CD14-positive monocyte (primary cell): ENCODE measurements at regions not wholly inside any gene's neighbourhood (a gene's known extent, or its start where the extent isn't known, plus 50 kb on each side); places are given as distances from the start of the nearest gene placed in this dataset.

ENCODE experiments used
- DNase-seq, 3 donors: peaks; one replicate each; pipeline ENCODE4 v3.0.0-alpha.2; 2011 to 2022
- H2AFZ ChIP-seq: 2 replicates; pipeline ENCODE4 v1.6.0; 2012; ENCODE audit warnings: mild to moderate bottlenecking, low read depth, low read length, inconsistent platforms; ENCODE audit not compliant: insufficient read depth, poor library complexity, severe bottlenecking
- H3K27ac ChIP-seq, 2 donors: 1 replicate in 1 of 2; 2 replicates in 1 of 2; pipeline ENCODE4 v1.5.1; 2012 to 2013; ENCODE audit warnings: low read length in 2 of 2, control low read depth in 1 of 2, inconsistent platforms in 1 of 2, low read depth in 1 of 2, mild to moderate bottlenecking in 1 of 2
- H3K27me3 ChIP-seq, 2 donors: one replicate each; pipeline versions ENCODE4 v1.6.0 to v1.6.1; 2011 to 2013; ENCODE audit warnings: low read length in 2 of 2; ENCODE audit not compliant: control insufficient read depth in 2 of 2, insufficient read depth in 2 of 2
- H3K36me3 ChIP-seq, 2 donors: replicated peaks in 1 of 2; 1 replicate in 1 of 2; 2 replicates in 1 of 2; pipeline versions ENCODE4 v1.5.1 to v1.6.1; 2012 to 2013; ENCODE audit warnings: low read length in 2 of 2, control low read depth in 1 of 2, inconsistent platforms in 1 of 2, mild to moderate bottlenecking in 1 of 2; ENCODE audit not compliant: insufficient read depth in 2 of 2, control insufficient read depth in 1 of 2
- H3K4me1 ChIP-seq, 2 donors: 1 replicate in 1 of 2; 2 replicates in 1 of 2; pipeline versions ENCODE4 v1.5.1 to v1.6.1; 2012 to 2013; ENCODE audit warnings: low read length in 2 of 2, control low read depth in 1 of 2, inconsistent platforms in 1 of 2, mild to moderate bottlenecking in 1 of 2, moderate library complexity in 1 of 2; ENCODE audit not compliant: insufficient read depth in 2 of 2, control insufficient read depth in 1 of 2
- H3K4me2 ChIP-seq: replicated peaks from 2 replicates; pipeline ENCODE3; 2012; ENCODE audit warnings: low read length, moderate library complexity, mild to moderate bottlenecking; ENCODE audit not compliant: poor library complexity, severe bottlenecking; ENCODE audit errors: extremely low read depth
- H3K4me3 ChIP-seq, 3 experiments: fragments of 200-600 bp in 1 of 3; sonication (generic) in 1 of 3; replicated peaks in 1 of 3; 1 replicate in 2 of 3; 2 replicates in 1 of 3; pipeline ENCODE4 v1.5.1; 2011 to 2013; ENCODE audit warnings: low read length in 3 of 3, mild to moderate bottlenecking in 3 of 3, control low read depth in 2 of 3, low read depth in 2 of 3, inconsistent platforms in 1 of 3, moderate library complexity in 1 of 3
- H3K79me2 ChIP-seq: 2 replicates; pipeline ENCODE4 v1.6.0; 2012; ENCODE audit warnings: mild to moderate bottlenecking, control low read depth, inconsistent platforms, low read length, moderate library complexity; ENCODE audit not compliant: insufficient read depth
- H3K9ac ChIP-seq: 2 replicates; pipeline ENCODE4 v1.6.0; 2017; ENCODE audit warnings: low read length, mild to moderate bottlenecking; ENCODE audit not compliant: insufficient read depth, poor library complexity, severe bottlenecking
- H3K9me3 ChIP-seq, 2 donors: replicated peaks in 1 of 2; 1 replicate in 1 of 2; 2 replicates in 1 of 2; pipeline versions ENCODE4 v1.5.1 to v1.6.1; 2012 to 2013; ENCODE audit warnings: low read length in 2 of 2, control low read depth in 1 of 2; ENCODE audit not compliant: control insufficient read depth in 1 of 2, insufficient read depth in 1 of 2
- H4K20me1 ChIP-seq: 2 replicates; pipeline ENCODE4 v1.6.0; 2012; ENCODE audit warnings: mild to moderate bottlenecking, low read length, control low read depth, moderate library complexity; ENCODE audit not compliant: insufficient read depth
- H3K27ac Mint-ChIP-seq, 7 donors: one replicate each; pipeline ENCODE4 v1.8.0; 2020; ENCODE audit warnings: mild to moderate bottlenecking in 7 of 7, mixed read lengths in 7 of 7, moderate library complexity in 6 of 7, inconsistent platforms in 2 of 7
- H3K27me3 Mint-ChIP-seq, 3 donors: one replicate each; pipeline ENCODE4 v1.8.0; 2021 to 2022; ENCODE audit warnings: low read depth in 3 of 3, mild to moderate bottlenecking in 3 of 3, mixed read lengths in 3 of 3, moderate library complexity in 3 of 3, inconsistent platforms in 1 of 3
- H3K36me3 Mint-ChIP-seq, 2 donors: one replicate each; pipeline ENCODE4 v1.8.0; 2020; ENCODE audit warnings: mixed read lengths in 2 of 2, inconsistent platforms in 1 of 2, mild to moderate bottlenecking in 1 of 2
- H3K4me1 Mint-ChIP-seq: one replicate; pipeline ENCODE4 v1.8.0; 2020; ENCODE audit warnings: mild to moderate bottlenecking, mixed read lengths
- H3K4me3 Mint-ChIP-seq, 2 donors: one replicate each; pipeline ENCODE4 v1.8.0; 2020; ENCODE audit warnings: mild to moderate bottlenecking in 2 of 2, mixed read lengths in 2 of 2, moderate library complexity in 1 of 2
- H3K9me3 Mint-ChIP-seq, 7 donors: one replicate each; pipeline ENCODE4 v1.8.0; 2020 to 2022; ENCODE audit warnings: mixed read lengths in 7 of 7, mild to moderate bottlenecking in 6 of 7, moderate library complexity in 6 of 7, inconsistent platforms in 2 of 7
- CTCF ChIP-seq: fragments of 200-600 bp; IDR thresholded peaks from one replicate; pipeline ENCODE4 v1.8.0; 2022; ENCODE audit warnings: antibody characterized with exemption, mild to moderate bottlenecking
- WGBS: methylation state at CpG from one replicate; pipeline ENCODE4 v1.1.5; 2013; ENCODE audit warnings: missing lambda C conversion rate; ENCODE audit not compliant: insufficient coverage; 5-methylcytosine and 5-hydroxymethylcytosine counted together
- intact Hi-C, 2 donors: fragments of 100-400 bp; cut with micrococcal nuclease; formaldehyde crosslinking; loops; one replicate each; pipeline versions ENCODE4 v1.15.0 to v1.15.1; 2023

- no peak overlapping the region for H2AFZ ChIP-seq
- H3K9ac ChIP-seq: no peak overlapping the region
- Mint-ChIP-seq H3K36me3 (no peaks in the 10 kb centered on the region), H3K4me3 (no peak overlapping the region), H3K4me1 (no peaks in the 10 kb centered on the region), H3K27ac (no peak overlapping the region), H3K9me3 (peaks cover 5 to 16% (median 8%) of the 10 kb centered on the region in 7 donors), H3K27me3 (peaks cover 0 to 2% (median 1%) of the 10 kb centered on the region in 3 donors)
- 57% methylated on average over 1 of the region's 1 CpG for WGBS
- H3K27ac ChIP-seq: no peak overlapping the region
- peaks cover 4% of the 10 kb centered on the region in 2 donors for H3K9me3 ChIP-seq
- no peaks in the 10 kb centered on the region for H3K4me1 ChIP-seq
- H4K20me1 ChIP-seq: no peaks in the 10 kb centered on the region
- no peak for DNase-seq
- TF ChIP-seq CTCF: no peak
- no peaks in the 10 kb centered on the region for H3K27me3 ChIP-seq
- no peaks in the 10 kb centered on the region for H3K36me3 ChIP-seq
- intact Hi-C loops: loop anchor here in 1 of 2 donors (10.0 kb wide), 1 partner anchor 633 kb away; no protein-coding TSS in a partner anchor
- H3K4me2 ChIP-seq: no peak overlapping the region
- H3K79me2 ChIP-seq: no peaks in the 10 kb centered on the region
- H3K4me3 ChIP-seq: no peak overlapping the region
Measured at GRCh38 chr7:89988074-89988473, 166.2 kb upstream of the STEAP1 start.

GRCh38 chr7:89989454-89989853, 164.8 kb upstream of the STEAP1 start:
- WGBS: 67% methylated on average over 1 of the region's 2 CpGs
- intact Hi-C loops: loop anchor here in 1 of 2 donors (10.0 kb wide), 1 partner anchor 635 kb away; no protein-coding TSS in a partner anchor

More at GRCh38 chr7:89989454-89989853, 164.8 kb upstream of the STEAP1 start:
- Histone ChIP-seq H3K4me1 (no peaks in the 10 kb centered on the region), H3K27me3 (no peaks in the 10 kb centered on the region), H3K4me3 (no peak overlapping the region), H3K9me3 (peaks cover 4 to 12% of the 10 kb centered on the region in 2 donors), H3K36me3 (no peaks in the 10 kb centered on the region), H3K79me2 (no peaks in the 10 kb centered on the region), H2AFZ (no peak overlapping the region), H4K20me1 (no peaks in the 10 kb centered on the region), H3K27ac (no peak overlapping the region), H3K4me2 (no peak overlapping the region), H3K9ac (no peak overlapping the region)
- H3K4me3 Mint-ChIP-seq: no peak overlapping the region
- H3K36me3 Mint-ChIP-seq: no peaks in the 10 kb centered on the region
- no peak for TF ChIP-seq CTCF
- peaks cover 4 to 16% (median 6%) of the 10 kb centered on the region in 7 donors for H3K9me3 Mint-ChIP-seq
- no peak overlapping the region for H3K27ac Mint-ChIP-seq
- H3K27me3 Mint-ChIP-seq: peaks cover 0 to 2% (median 0%) of the 10 kb centered on the region in 3 donors
- H3K4me1 Mint-ChIP-seq: no peaks in the 10 kb centered on the region
- DNase-seq: no peak
